NOMO-1 treated with DMSO at 0.1 percent for 48 hours (cell line): ENCODE measurements at regions not wholly inside any gene's neighbourhood (a gene's known extent, or its start where the extent isn't known, plus 50 kb on each side); places are given as distances from the start of the nearest gene placed in this dataset.
A peak's percentile ranks its signal among the peaks of the same experiment; 100 is the strongest.
"Not testable (repeated sequence)": the region's sequence is repeated elsewhere in the genome, so short reads cannot be mapped to it uniquely, and the experiment has no call there.

Experiments used
- DNase-seq: peaks from one replicate; lab custom pipeline; 2025; ENCODE audit not compliant: unreplicated experiment; lab: John Stamatoyannopoulos, UW

DNA sequence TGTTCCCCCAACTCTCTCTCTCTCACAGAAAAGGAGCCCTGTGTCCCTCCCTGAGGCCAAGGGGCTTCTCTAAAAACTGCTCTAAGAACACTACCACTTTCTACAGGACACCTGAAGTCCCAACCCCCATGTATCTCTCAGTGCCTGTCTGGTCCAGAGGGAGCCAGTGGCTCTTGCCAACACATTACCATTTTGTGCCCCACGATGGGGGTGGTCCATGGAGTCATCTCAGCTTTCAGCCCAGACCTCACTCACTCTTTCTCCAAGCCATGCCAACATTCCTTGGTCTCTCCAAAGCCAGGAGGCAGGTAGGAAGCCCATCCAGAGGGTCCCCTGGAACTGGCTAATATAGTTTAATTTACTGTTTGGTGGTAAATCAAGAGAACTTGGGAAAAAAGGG, 962.1 kb upstream of the DEFB115 start:
- DNase-seq: not testable (repeated sequence)

DNA sequence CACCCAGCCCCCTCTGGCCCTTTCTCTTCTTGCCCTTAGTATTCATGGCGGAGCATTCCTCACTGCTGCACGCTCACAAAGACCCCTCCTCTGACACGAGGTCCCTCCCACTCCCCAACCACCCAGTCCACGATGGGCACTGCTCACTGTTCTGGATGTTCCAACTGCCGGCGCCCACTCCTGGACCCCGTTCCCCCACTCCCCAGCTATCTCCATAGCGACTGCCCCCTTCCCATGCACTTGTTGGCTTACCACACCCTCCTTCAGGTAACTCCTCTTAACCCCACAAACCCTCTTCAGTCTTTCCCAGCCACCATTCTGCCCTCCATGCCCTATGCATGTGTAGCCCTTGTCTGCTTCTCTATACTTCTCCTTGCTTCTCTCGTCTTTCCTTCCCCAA, 961.5 kb upstream of the DEFB115 start:
- not testable (repeated sequence) for DNase-seq

- DNase-seq: not testable (repeated sequence)
Observed at GRCh38 chr20:30297878-30298595, 959.4 kb upstream of the DEFB115 start.

- DNase-seq: not testable (repeated sequence)
Observed at GRCh38 chr20:30300220-30300642, 957.2 kb upstream of the DEFB115 start.

DNA sequence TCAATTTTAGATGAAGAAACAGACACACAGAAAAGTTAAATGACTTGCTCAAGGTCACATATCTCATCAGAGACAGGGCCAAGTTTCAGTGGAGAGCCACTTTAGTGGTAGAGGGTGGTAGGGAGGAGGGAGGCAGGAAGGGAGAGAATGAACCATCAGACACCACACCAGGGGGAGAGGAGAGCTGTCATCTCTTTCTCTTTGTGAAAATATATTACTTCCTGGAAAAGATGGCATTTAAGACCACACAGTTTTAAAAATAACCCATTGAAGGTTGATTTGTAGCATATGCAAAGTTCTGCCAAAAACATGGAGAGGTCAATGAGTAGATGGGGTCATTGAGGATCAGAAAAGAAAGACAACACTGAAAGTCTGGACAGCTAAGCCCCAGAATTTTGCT, 954.7 kb upstream of the DEFB115 start:
- not testable (repeated sequence) for DNase-seq

DNA sequence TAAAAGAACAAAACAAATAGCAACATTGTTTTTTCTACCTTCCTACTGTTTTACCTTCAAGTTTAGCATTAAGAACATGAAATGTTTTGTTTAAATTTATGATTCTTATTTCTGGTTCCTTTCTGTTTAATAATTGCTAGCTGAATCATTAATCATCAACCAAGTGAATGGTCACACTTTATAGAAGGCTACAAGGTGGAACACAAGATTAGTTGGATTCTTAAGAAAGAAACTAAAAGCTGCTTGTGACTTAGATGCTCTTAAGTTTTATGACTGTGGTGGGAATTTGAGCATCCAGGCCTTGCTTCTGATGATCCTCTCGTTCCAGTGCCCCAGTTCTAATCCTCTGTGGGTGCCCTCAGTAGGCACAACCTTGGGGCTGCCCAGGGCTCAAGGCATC, 947.5 kb upstream of the DEFB115 start:
- DNase-seq: not testable (repeated sequence)

DNA sequence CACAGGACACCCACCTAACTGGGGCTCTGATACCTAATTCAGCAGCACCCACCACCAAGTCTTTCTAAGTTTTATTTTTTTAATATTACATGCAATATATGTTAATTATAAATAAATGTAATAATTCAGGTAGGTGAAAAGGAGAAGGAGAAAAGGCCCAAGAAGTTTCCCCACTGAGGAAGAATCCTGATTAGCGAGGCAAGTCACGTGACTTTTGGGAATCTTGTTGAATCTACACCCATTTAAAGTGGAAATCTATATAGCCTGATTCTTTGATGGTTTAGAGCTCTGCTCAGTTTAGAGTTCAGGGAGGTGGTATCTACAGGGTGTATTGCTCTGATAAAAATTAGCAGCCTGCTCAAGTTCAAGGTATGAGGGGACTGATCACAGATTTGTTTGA, 947.1 kb upstream of the DEFB115 start:
- DNase-seq: not testable (repeated sequence)

GRCh38 chr20:30312220-30312619, 945.2 kb upstream of the DEFB115 start:
- DNase-seq: not testable (repeated sequence)

DNA sequence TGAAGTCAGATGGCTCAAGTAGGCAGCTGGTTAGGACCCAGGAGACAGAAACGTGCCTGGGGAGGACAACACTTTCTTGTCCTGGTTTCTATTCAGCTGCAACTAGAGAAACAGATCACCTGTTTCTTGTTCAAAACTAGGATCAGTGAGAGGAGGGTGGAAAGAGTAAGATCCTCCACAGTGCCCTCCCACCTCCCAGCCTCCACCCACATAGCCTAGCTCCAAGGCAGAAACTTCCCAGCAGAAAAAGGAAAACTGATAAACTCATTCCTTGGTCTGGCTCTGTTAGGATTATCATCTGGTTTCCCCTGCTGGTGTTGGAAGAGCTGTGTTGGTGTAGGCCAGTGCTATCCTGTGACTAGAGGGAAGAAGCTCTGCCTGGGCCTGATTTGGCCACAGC, 943.8 kb upstream of the DEFB115 start:
- not testable (repeated sequence) for DNase-seq

DNA sequence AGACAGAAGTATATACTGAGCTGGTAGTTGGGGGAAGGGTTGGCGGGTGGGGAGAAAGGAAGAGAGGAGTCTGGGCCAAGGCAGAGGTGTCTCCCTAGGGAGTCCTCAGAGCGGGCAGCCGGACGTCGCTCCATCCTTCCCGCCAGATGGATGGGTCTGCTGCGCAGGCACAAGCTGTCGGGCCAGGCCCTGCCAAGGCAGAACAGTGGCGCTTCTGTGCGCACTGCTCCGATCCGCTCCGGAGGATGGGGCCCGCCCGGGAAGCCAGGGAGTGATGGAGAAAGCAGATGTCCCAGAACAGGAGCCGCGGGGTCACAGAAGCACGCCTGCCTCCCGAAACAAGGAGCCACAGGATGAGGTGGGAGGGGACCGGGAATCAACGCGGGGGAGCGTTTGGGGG, 941.4 kb upstream of the DEFB115 start:
- not testable (repeated sequence) for DNase-seq

- DNase-seq: not testable (repeated sequence)
Observed at GRCh38 chr20:30316532-30317299, 940.7 kb upstream of the DEFB115 start.

- not testable (repeated sequence) for DNase-seq
Observed at GRCh38 chr20:30333744-30334143, 923.7 kb upstream of the DEFB115 start.

GRCh38 chr20:30337556-30337955, 919.9 kb upstream of the DEFB115 start:
- DNase-seq: not testable (repeated sequence)

DNA sequence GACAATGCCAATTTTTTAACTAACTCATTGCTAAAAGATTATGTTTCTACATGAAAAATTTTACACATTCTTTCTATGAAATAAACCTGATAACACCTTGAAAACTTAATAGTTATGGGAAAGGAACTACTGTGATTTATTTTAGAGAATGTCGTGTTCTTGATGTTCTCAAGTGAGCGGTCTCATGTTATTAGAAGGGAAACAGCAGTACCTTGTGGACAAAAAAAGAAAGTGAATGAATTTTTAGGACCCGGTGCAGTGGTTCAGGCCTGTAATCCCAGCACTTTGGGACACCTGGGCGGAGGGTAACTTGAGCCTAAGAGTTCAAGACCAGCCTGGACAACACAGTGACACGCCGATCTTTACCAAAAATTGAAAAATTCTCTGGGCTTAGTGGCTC, 908.5 kb upstream of the DEFB115 start:
- not testable (repeated sequence) for DNase-seq

- DNase-seq: peak; percentile 0
Observed at GRCh38 chr20:30356854-30357467, 900.5 kb upstream of the DEFB115 start.

DNA sequence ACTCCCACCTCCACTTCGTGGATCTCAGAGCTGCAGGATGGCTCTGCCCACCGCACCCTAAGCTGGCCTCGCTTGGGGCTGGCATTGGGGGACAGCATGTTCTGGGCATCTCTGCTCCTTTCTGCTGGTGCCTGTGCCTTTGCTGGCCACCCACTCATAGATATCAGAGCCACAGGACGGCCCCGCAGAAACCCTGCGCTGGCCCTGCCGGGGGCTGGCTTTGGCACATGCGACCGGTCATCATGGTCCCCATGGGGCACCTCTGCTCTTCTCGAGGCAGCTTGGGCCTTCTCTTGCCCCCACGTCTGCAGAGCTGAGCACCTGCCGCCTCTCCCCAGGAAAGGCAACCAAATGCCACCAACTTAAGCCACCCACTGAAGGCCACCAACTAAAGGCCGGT, 895.7 kb upstream of the DEFB115 start:
- not testable (repeated sequence) for DNase-seq

GRCh38 chr20:30376430-30376766, 881.1 kb upstream of the DEFB115 start:
- DNase-seq: not testable (repeated sequence)

- DNase-seq: no peak
Observed at GRCh38 chr20:30376767-30377658, 880.5 kb upstream of the DEFB115 start.

DNA sequence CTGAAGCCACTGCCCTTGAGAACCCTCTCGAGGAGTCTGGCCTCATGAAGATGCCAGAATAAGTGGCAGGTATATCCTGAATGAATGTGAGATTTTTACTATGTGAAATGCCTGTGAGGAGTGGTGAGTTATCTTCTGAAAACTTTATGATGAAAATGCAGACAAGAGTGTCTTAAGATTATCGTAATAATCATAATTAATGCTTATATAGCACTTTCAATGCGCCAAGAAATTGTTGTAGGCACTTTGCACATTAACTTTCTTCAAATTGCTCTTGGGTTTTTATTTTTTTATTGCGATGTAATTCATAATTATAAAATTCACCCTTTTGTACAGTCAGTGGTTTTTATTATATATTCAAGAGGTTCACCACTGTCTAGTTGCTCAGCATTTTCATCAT, 879.1 kb upstream of the DEFB115 start:
- not testable (repeated sequence) for DNase-seq

DNA sequence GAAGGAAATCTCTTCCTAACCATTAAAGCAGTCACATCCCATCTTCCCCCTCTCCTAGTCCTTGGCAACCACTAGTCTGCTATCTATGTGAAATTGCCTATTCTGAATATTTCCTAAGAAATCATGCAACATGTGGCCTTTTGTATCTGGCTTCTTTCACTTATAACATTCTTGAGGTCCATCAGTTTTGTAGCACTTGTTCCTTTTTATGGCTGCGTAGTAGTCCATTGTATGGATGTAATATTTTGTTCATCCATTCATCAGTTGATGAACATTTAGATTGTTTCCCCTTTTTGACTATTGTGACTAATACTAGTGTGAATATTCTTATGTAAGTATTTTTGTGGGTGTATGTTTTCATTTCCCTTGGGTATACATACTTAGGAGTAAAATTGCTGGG, 878.7 kb upstream of the DEFB115 start:
- DNase-seq: not testable (repeated sequence)

- not testable (repeated sequence) for DNase-seq
Observed at GRCh38 chr20:30384841-30385240, 872.6 kb upstream of the DEFB115 start.
